Immature natural killer cell (primary cell): ENCODE measurements at regions not wholly inside any gene's neighbourhood (a gene's known extent, or its start where the extent isn't known, plus 50 kb on each side); places are given as distances from the start of the nearest gene placed in this dataset.

Source experiments
- DNase-seq, 3 donors: peaks; one replicate each; pipeline ENCODE4 v3.0.0; 2022; ENCODE audit warnings: mixed read lengths in 1 of 3
- H3K27ac Mint-ChIP-seq, 6 donors: one replicate each; pipeline ENCODE4 v1.8.0; 2020; ENCODE audit warnings: mixed read lengths in 6 of 6, mild to moderate bottlenecking in 5 of 6, inconsistent platforms in 4 of 6, moderate library complexity in 3 of 6
- H3K27me3 Mint-ChIP-seq, 3 donors: one replicate each; pipeline ENCODE4 v1.8.0; 2020 to 2021; ENCODE audit warnings: low read depth in 3 of 3, mild to moderate bottlenecking in 3 of 3, mixed read lengths in 3 of 3, moderate library complexity in 3 of 3, inconsistent platforms in 1 of 3
- H3K36me3 Mint-ChIP-seq, 3 donors: one replicate each; pipeline ENCODE4 v1.8.0; 2020; ENCODE audit warnings: mixed read lengths in 3 of 3, inconsistent platforms in 2 of 3, mild to moderate bottlenecking in 2 of 3
- H3K4me1 Mint-ChIP-seq, 2 donors: one replicate each; pipeline ENCODE4 v1.8.0; 2020; ENCODE audit warnings: inconsistent platforms in 2 of 2, mild to moderate bottlenecking in 2 of 2, mixed read lengths in 2 of 2, moderate library complexity in 1 of 2
- H3K4me3 Mint-ChIP-seq, 5 donors: one replicate each; pipeline ENCODE4 v1.8.0; 2020; ENCODE audit warnings: mild to moderate bottlenecking in 5 of 5, mixed read lengths in 5 of 5, inconsistent platforms in 3 of 5, moderate library complexity in 3 of 5
- H3K9me3 Mint-ChIP-seq, 6 donors: one replicate each; pipeline ENCODE4 v1.8.0; 2020; ENCODE audit warnings: mild to moderate bottlenecking in 6 of 6, mixed read lengths in 6 of 6, inconsistent platforms in 4 of 6, moderate library complexity in 3 of 6

GRCh38 chr5:67366691-67367395, 170.2 kb upstream of the CD180 start:
- H3K4me3 Mint-ChIP-seq = no peak overlapping the region
- H3K27me3 Mint-ChIP-seq = peaks cover 0 to 3% (median 1%) of the 10 kb centered on the region in 3 donors
- no peaks in the 10 kb centered on the region for H3K4me1 Mint-ChIP-seq
- H3K9me3 Mint-ChIP-seq = no peaks in the 10 kb centered on the region
- no peak for DNase-seq
- H3K36me3 Mint-ChIP-seq = peaks cover 0 to 3% (median 0%) of the 10 kb centered on the region in 3 donors
- no peak overlapping the region for H3K27ac Mint-ChIP-seq

GRCh38 chr5:67366276-67366675, 169.7 kb upstream of the CD180 start:
- Mint-ChIP-seq H3K36me3 (peaks cover 0 to 3% (median 0%) of the 10 kb centered on the region in 3 donors), H3K4me3 (no peak overlapping the region), H3K4me1 (no peaks in the 10 kb centered on the region), H3K9me3 (no peaks in the 10 kb centered on the region), H3K27ac (no peak overlapping the region), H3K27me3 (peaks cover 0 to 3% (median 1%) of the 10 kb centered on the region in 3 donors)
- no peak for DNase-seq

- no peak overlapping the region for H3K4me3 Mint-ChIP-seq
- H3K27ac Mint-ChIP-seq = no peak overlapping the region
- peaks cover 0 to 3% (median 0%) of the 10 kb centered on the region in 3 donors for H3K36me3 Mint-ChIP-seq
- H3K9me3 Mint-ChIP-seq = no peaks in the 10 kb centered on the region
- peaks cover 0 to 3% (median 2%) of the 10 kb centered on the region in 3 donors for H3K27me3 Mint-ChIP-seq
- DNase-seq = no peak
- H3K4me1 Mint-ChIP-seq = peaks cover 16% of the 10 kb centered on the region in 2 donors
Measured at GRCh38 chr5:67364381-67364970, 167.9 kb upstream of the CD180 start.

- Mint-ChIP-seq H3K36me3 (peaks cover 0 to 3% (median 0%) of the 10 kb centered on the region in 3 donors), H3K27ac (no peak overlapping the region), H3K27me3 (peaks cover 0 to 3% (median 2%) of the 10 kb centered on the region in 3 donors), H3K4me3 (no peak overlapping the region), H3K9me3 (no peaks in the 10 kb centered on the region), H3K4me1 (peaks cover 16% of the 10 kb centered on the region in 2 donors)
- DNase-seq = no peak
Measured at GRCh38 chr5:67363963-67364362, 167.4 kb upstream of the CD180 start.

GRCh38 chr5:67363180-67363709, 166.6 kb upstream of the CD180 start:
- H3K4me1 Mint-ChIP-seq = peaks cover 16% of the 10 kb centered on the region in 2 donors
- peaks cover 0 to 3% (median 2%) of the 10 kb centered on the region in 3 donors for H3K27me3 Mint-ChIP-seq
- H3K4me3 Mint-ChIP-seq = no peak overlapping the region
- H3K27ac Mint-ChIP-seq = no peak overlapping the region
- no peaks in the 10 kb centered on the region for H3K9me3 Mint-ChIP-seq
- DNase-seq = no peak
- H3K36me3 Mint-ChIP-seq = no peaks in the 10 kb centered on the region

GRCh38 chr5:67361932-67362729, 165.5 kb upstream of the CD180 start:
- H3K4me1 Mint-ChIP-seq = peaks cover 16% of the 10 kb centered on the region in 2 donors

GRCh38 chr5:67360047-67360446, 163.4 kb upstream of the CD180 start:
- Mint-ChIP-seq H3K27me3 (peaks cover 0 to 3% (median 3%) of the 10 kb centered on the region in 3 donors), H3K27ac (peak overlapping the region in 4 of 6 donors; percentile 19 to 35 (median 23)), H3K4me3 (peak overlapping the region; percentile 14 to 67 (median 22)), H3K4me1 (peaks cover 23 to 24% of the 10 kb centered on the region in 2 donors), H3K9me3 (peaks cover 0 to 2% (median 0%) of the 10 kb centered on the region in 6 donors), H3K36me3 (no peaks in the 10 kb centered on the region)
- DNase-seq = no peak

More at GRCh38 chr5:67361932-67362729, 165.5 kb upstream of the CD180 start:
- Mint-ChIP-seq H3K27me3 (peaks cover 0 to 4% (median 3%) of the 10 kb centered on the region in 3 donors), H3K4me3 (no peak overlapping the region), H3K9me3 (peaks cover 0 to 2% (median 0%) of the 10 kb centered on the region in 6 donors), H3K27ac (no peak overlapping the region), H3K36me3 (no peaks in the 10 kb centered on the region)
- DNase-seq = no peak

- H3K4me1 Mint-ChIP-seq = peaks cover 25 to 27% of the 10 kb centered on the region in 2 donors
- H3K27me3 Mint-ChIP-seq = peaks cover 0 to 3% (median 3%) of the 10 kb centered on the region in 3 donors
- no peak overlapping the region for H3K27ac Mint-ChIP-seq
- H3K36me3 Mint-ChIP-seq = no peaks in the 10 kb centered on the region
- no peak for DNase-seq
- H3K9me3 Mint-ChIP-seq = peaks cover 0 to 2% (median 0%) of the 10 kb centered on the region in 6 donors
- H3K4me3 Mint-ChIP-seq = no peak overlapping the region
Measured at GRCh38 chr5:67358186-67358585, 161.6 kb upstream of the CD180 start.

GRCh38 chr5:67355120-67355713, 158.6 kb upstream of the CD180 start:
- Mint-ChIP-seq H3K4me3 (peak overlapping the region in 1 of 5 donors; percentile 31), H3K4me1 (peaks cover 37% of the 10 kb centered on the region in 2 donors), H3K27me3 (peaks cover 0 to 3% (median 3%) of the 10 kb centered on the region in 3 donors), H3K36me3 (no peaks in the 10 kb centered on the region), H3K27ac (peak overlapping the region in 1 of 6 donors; percentile 5), H3K9me3 (peaks cover 0 to 2% (median 0%) of the 10 kb centered on the region in 6 donors)
- peak; percentile 23 to 42 (median 40) for DNase-seq

- H3K27ac Mint-ChIP-seq = no peak overlapping the region
- no peaks in the 10 kb centered on the region for H3K36me3 Mint-ChIP-seq
- H3K9me3 Mint-ChIP-seq = peaks cover 0 to 2% (median 0%) of the 10 kb centered on the region in 6 donors
- H3K27me3 Mint-ChIP-seq = peaks cover 2 to 3% (median 3%) of the 10 kb centered on the region in 3 donors
- DNase-seq = no peak
- H3K4me1 Mint-ChIP-seq = peaks cover 35 to 37% of the 10 kb centered on the region in 2 donors
- no peak overlapping the region for H3K4me3 Mint-ChIP-seq
Measured at GRCh38 chr5:67353500-67354450, 157.2 kb upstream of the CD180 start.

GRCh38 chr5:67350618-67351201, 154.1 kb upstream of the CD180 start:
- DNase-seq = peak; percentile 18 to 55 (median 43)
- Mint-ChIP-seq H3K27ac (peak overlapping the region; percentile 52 to 92 (median 76)), H3K36me3 (peaks cover 0 to 3% (median 0%) of the 10 kb centered on the region in 3 donors), H3K4me1 (peaks cover 35 to 36% of the 10 kb centered on the region in 2 donors), H3K9me3 (no peaks in the 10 kb centered on the region), H3K27me3 (peaks cover 0 to 6% (median 3%) of the 10 kb centered on the region in 3 donors), H3K4me3 (peak overlapping the region; percentile 79 to 87 (median 81))

GRCh38 chr5:67350185-67350584, 153.6 kb upstream of the CD180 start:
- Mint-ChIP-seq H3K9me3 (peaks cover 0 to under 1% (median 0%) of the 10 kb centered on the region in 6 donors), H3K4me3 (peak overlapping the region; percentile 79 to 87 (median 81)), H3K27ac (peak overlapping the region in 5 of 6 donors; percentile 71 to 92 (median 80)), H3K4me1 (peaks cover 29 to 30% of the 10 kb centered on the region in 2 donors), H3K36me3 (peaks cover 0 to 4% (median 0%) of the 10 kb centered on the region in 3 donors), H3K27me3 (peaks cover 0 to 6% (median 4%) of the 10 kb centered on the region in 3 donors)
- DNase-seq = peak in 1 of 3 donors; percentile 5
